MM.1S (cell line): ENCODE measurements at regions not wholly inside any gene's neighbourhood (a gene's known extent, or its start where the extent isn't known, plus 50 kb on each side); places are given as distances from the start of the nearest gene placed in this dataset.
"Not testable (repeated sequence)": the region's sequence is repeated elsewhere in the genome, so short reads cannot be mapped to it uniquely, and the experiment has no call there.

Experiments used
- CTCF ChIP-seq: fragments of 300-600 bp; sonication (generic); IDR thresholded peaks from 2 replicates; pipeline ENCODE4 v1.5.1; 2016; ENCODE audit warnings: antibody characterized with exemption, low read length, mixed read lengths
- EZH2 ChIP-seq: fragments of 300-600 bp; sonication (generic); optimal IDR thresholded peaks from 2 replicates; pipeline ENCODE3; 2017; ENCODE audit warnings: low read depth, mild to moderate bottlenecking, antibody characterized with exemption, low read length, mixed read lengths
- EZH2phosphoT487 ChIP-seq: fragments of 300-600 bp; sonication (generic); IDR thresholded peaks from 2 replicates; pipeline ENCODE4 v1.6.1; 2018; ENCODE audit warnings: antibody characterized with exemption, low read length

GRCh38 chr7:34358578-34358977 is 299.4 kb upstream of the NPSR1 start:
- not testable (repeated sequence) for TF ChIP-seq CTCF, EZH2phosphoT487, EZH2
